Lung (tissue), 11 donors: ENCODE measurements at regions not wholly inside any gene's neighbourhood (a gene's known extent, or its start where the extent isn't known, plus 50 kb on each side); places are given as distances from the start of the nearest gene placed in this dataset.
"Not testable (repeated sequence)": the region's sequence is repeated elsewhere in the genome, so short reads cannot be mapped to it uniquely, and the experiment has no call there.

Experiments
- ATAC-seq: fragments of 200-7000 bp; cut with Tn5 transposase; one replicate; pipeline ENCODE4 v1.9.1; 2020; ENCODE audit warnings: moderate number of reproducible peaks; ENCODE audit not compliant: insufficient read depth, low FRiP score
- DNase-seq, 3 donors: peaks; one replicate each; pipeline ENCODE4 v3.0.0-alpha.2; 2013 to 2017
- H3K27ac ChIP-seq, 2 donors: one replicate each; pipeline ENCODE4 v1.5.1; 2013; ENCODE audit warnings: mild to moderate bottlenecking in 2 of 2, moderate library complexity in 2 of 2, control low read depth in 1 of 2, inconsistent platforms in 1 of 2, low read depth in 1 of 2, low read length in 1 of 2
- H3K27me3 ChIP-seq, 3 donors: one replicate each; pipeline ENCODE4 v1.5.1; 2013; ENCODE audit warnings: low read length in 2 of 3; ENCODE audit not compliant: control insufficient read depth in 3 of 3, insufficient read depth in 3 of 3
- H3K36me3 ChIP-seq, 4 donors: one replicate each; pipeline ENCODE4 v1.5.1; 2013; ENCODE audit warnings: low read length in 4 of 4, mild to moderate bottlenecking in 1 of 4, moderate library complexity in 1 of 4; ENCODE audit not compliant: control insufficient read depth in 4 of 4, insufficient read depth in 4 of 4
- H3K4me1 ChIP-seq, 5 donors: one replicate each; pipeline ENCODE4 v1.5.1; 2013; ENCODE audit warnings: low read length in 5 of 5, mild to moderate bottlenecking in 2 of 5, moderate library complexity in 1 of 5; ENCODE audit not compliant: control insufficient read depth in 5 of 5, insufficient read depth in 5 of 5
- H3K4me3 ChIP-seq: one replicate; pipeline ENCODE4 v1.5.1; 2013; ENCODE audit warnings: mild to moderate bottlenecking, control low read depth, moderate library complexity
- H3K9ac ChIP-seq, 2 donors: one replicate each; pipeline ENCODE4 v1.5.1; 2013; ENCODE audit warnings: low read length in 2 of 2, control low read depth in 1 of 2; ENCODE audit not compliant: insufficient read depth in 1 of 2
- H3K9me3 ChIP-seq, 4 donors: one replicate each; pipeline ENCODE4 v1.5.1; 2013; ENCODE audit warnings: low read length in 3 of 4, mild to moderate bottlenecking in 1 of 4, moderate library complexity in 1 of 4; ENCODE audit not compliant: control insufficient read depth in 4 of 4, insufficient read depth in 3 of 4
- WGBS, 2 donors: extraction: QIAGEN DNeasy Blood & Tissue Kit; methylation state at CpG; one replicate each; pipeline ENCODE4 v1.1.7; 2013; 5-methylcytosine and 5-hydroxymethylcytosine counted together
- TF ChIP-seq, protein P1 (sequence below): IDR thresholded peaks from 2 replicates; pipeline ENCODE4 v1.5.1; 2012; ENCODE audit warnings: mild to moderate bottlenecking; ENCODE audit errors: control extremely low read depth, extremely low read depth
- donor health status: control.
- donor health status: control.
- donor health status: Bipolar disorder and iron deficiency.
- donor health status: healthy.
- donor health status: DM: yes; HTN: yes; CAD: no.

- DNase-seq, result no peak
- Histone ChIP-seq H3K9ac (no peak overlapping the region), H3K4me1 (no peaks in the 10 kb centered on the region), H3K4me3 (no peak overlapping the region), H3K27ac (no peak overlapping the region), H3K27me3 (peaks cover 0 to 12% (median 0%) of the 10 kb centered on the region in 3 donors), H3K9me3 (no peaks in the 10 kb centered on the region), H3K36me3 (no peaks in the 10 kb centered on the region)
- WGBS, 2 donors, result 79 to 84% methylated on average over 15 of the region's 15 CpGs
- TF ChIP-seq, protein P1, sequence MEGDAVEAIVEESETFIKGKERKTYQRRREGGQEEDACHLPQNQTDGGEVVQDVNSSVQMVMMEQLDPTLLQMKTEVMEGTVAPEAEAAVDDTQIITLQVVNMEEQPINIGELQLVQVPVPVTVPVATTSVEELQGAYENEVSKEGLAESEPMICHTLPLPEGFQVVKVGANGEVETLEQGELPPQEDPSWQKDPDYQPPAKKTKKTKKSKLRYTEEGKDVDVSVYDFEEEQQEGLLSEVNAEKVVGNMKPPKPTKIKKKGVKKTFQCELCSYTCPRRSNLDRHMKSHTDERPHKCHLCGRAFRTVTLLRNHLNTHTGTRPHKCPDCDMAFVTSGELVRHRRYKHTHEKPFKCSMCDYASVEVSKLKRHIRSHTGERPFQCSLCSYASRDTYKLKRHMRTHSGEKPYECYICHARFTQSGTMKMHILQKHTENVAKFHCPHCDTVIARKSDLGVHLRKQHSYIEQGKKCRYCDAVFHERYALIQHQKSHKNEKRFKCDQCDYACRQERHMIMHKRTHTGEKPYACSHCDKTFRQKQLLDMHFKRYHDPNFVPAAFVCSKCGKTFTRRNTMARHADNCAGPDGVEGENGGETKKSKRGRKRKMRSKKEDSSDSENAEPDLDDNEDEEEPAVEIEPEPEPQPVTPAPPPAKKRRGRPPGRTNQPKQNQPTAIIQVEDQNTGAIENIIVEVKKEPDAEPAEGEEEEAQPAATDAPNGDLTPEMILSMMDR, result no peak
- no peak for ATAC-seq
Observed at GRCh38 chr17:36689089-36689667, 87.8 kb downstream of the MRM1 start.

GRCh38 chr17:36690190-36690589, 88.8 kb downstream of the MRM1 start:
- H3K4me1 ChIP-seq, result no peaks in the 10 kb centered on the region
- no peak overlapping the region for H3K4me3 ChIP-seq
- no peaks in the 10 kb centered on the region for H3K9me3 ChIP-seq
- H3K9ac ChIP-seq, result no peak overlapping the region
- H3K27ac ChIP-seq, result no peak overlapping the region
- DNase-seq (no peak), ATAC-seq (no peak)
- TF ChIP-seq, protein P1, result no peak
- peaks cover 0 to 8% (median 0%) of the 10 kb centered on the region in 3 donors for H3K27me3 ChIP-seq
- 88 to 91% methylated on average over 4 of the region's 4 CpGs for WGBS, 2 donors
- H3K36me3 ChIP-seq, result no peaks in the 10 kb centered on the region

DNA sequence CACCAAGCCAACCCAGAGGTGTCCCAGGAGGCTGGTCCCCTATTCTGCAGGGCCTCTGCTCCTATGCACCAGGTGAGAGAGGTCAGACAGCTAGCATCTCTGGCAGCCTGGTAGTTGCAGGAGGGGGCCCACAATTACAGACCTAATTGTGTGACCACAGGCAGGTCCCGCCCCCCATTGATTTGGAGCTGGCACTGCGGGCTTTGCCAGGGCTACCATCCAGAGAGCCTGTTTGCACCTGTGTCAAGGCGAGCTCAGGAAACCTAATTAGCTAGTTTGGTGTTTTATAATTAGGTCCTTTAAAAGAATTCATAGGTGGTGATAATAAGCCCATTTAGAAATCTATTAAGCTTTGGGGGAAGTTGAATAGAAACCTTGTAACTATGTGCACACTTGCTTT, 90.2 kb downstream of the MRM1 start:
- H3K9me3 ChIP-seq, result no peaks in the 10 kb centered on the region
- TF ChIP-seq, protein P1, result no peak
- H3K4me3 ChIP-seq, result no peak overlapping the region
- ATAC-seq (no peak), DNase-seq (no peak)
- no peak overlapping the region for H3K27ac ChIP-seq
- H3K27me3 ChIP-seq, result peaks cover 0 to 2% (median 0%) of the 10 kb centered on the region in 3 donors
- 81 to 92% methylated on average over 3 of the region's 3 CpGs for WGBS, 2 donors
- no peak overlapping the region for H3K9ac ChIP-seq
- no peaks in the 10 kb centered on the region for H3K4me1 ChIP-seq
- H3K36me3 ChIP-seq, result no peaks in the 10 kb centered on the region

DNA sequence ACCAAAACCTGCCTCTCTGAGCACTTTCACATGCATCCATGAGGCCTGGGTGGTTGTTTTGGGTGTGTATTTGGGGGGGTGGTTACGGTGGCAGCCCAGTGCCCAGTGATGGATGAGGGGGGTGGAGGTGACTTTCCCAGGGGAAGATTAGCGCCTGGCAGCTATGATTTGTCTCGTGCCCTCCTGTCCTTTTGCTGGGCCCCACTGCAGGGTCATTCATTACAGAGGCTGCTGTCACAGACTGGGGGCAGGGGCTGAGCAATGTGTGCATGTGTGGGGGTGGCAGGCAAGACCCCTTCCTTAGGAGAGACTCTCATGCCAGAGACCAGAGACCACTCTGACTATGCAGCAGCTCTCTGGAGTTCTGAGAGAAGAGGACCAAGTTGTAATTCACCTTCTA, 93.7 kb downstream of the MRM1 start:
- H3K27ac ChIP-seq, result no peak overlapping the region
- no peak overlapping the region for H3K4me3 ChIP-seq
- 34 to 57% methylated on average over 3 of the region's 3 CpGs for WGBS, 2 donors
- H3K9ac ChIP-seq, result no peak overlapping the region
- DNase-seq, result no peak
- TF ChIP-seq, protein P1, result no peak
- ATAC-seq, result no peak
- peaks cover 0 to 2% (median 0%) of the 10 kb centered on the region in 3 donors for H3K27me3 ChIP-seq
- no peaks in the 10 kb centered on the region for H3K9me3 ChIP-seq
- no peaks in the 10 kb centered on the region for H3K36me3 ChIP-seq
- no peaks in the 10 kb centered on the region for H3K4me1 ChIP-seq

DNA sequence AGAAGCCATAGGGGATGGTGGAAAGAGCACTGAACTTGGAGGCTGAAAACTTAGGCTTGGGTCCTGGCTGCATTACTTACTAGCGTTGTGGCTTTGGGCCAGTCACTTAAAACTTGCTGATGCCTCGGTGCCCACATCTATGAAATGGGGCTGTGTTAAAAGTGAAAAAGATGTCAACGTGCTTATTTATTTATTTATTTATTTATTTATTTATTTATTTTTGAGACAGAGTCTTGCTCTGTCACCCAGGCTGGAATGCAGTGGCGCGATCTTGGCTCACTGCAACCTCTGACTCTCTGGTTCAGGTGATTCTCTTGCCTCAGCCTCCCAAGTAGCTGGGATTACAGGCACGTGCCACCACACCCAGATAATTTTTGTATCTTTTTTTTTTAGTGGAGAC, 94.3 kb downstream of the MRM1 start:
- not testable (repeated sequence) for H3K4me1 ChIP-seq, H3K27ac ChIP-seq, H3K36me3 ChIP-seq, H3K9me3 ChIP-seq, H3K9ac ChIP-seq, H3K27me3 ChIP-seq, ATAC-seq, H3K4me3 ChIP-seq, DNase-seq
- WGBS, 2 donors, result 86 to 91% methylated on average over 6 of the region's 6 CpGs
